K562 (cell line): ENCODE measurements at regions not wholly inside any gene's neighbourhood (a gene's known extent, or its start where the extent isn't known, plus 50 kb on each side); places are given as distances from the start of the nearest gene placed in this dataset.

Source experiments
- ADNP ChIP-seq: fragments of 200-800 bp; sonication (Bioruptor generic); IDR thresholded peaks from 2 replicates; pipeline ENCODE4 v1.6.1; 2016; ENCODE audit warnings: missing genetic modification characterization, missing compliant biosample characterization
- BHLHE40 ChIP-seq: IDR thresholded peaks from 2 replicates; pipeline ENCODE4 v1.6.1; 2011; ENCODE audit warnings: low read length, improper control_type of control experiment
- E2F5 ChIP-seq: sonication (generic); formaldehyde crosslinking; IDR thresholded peaks from 2 replicates; pipeline ENCODE4 v1.8.0; 2022; ENCODE audit warnings: mild to moderate bottlenecking, missing genetic modification reagents
- HMGXB4 ChIP-seq: sonication (generic); formaldehyde crosslinking; IDR thresholded peaks from 2 replicates; pipeline ENCODE4 v1.8.1; 2023; ENCODE audit warnings: mild to moderate bottlenecking, missing genetic modification reagents
- RBFOX2 ChIP-seq: fragments of 200-400 bp; formaldehyde crosslinking; IDR thresholded peaks from 2 replicates; pipeline ENCODE4 v1.6.1; 2017; ENCODE audit warnings: low read depth, mild to moderate bottlenecking, low read length, moderate library complexity
- TAF7 ChIP-seq: fragments of 450-650 bp; IDR thresholded peaks from 2 replicates; pipeline ENCODE4 v1.6.1; 2016; ENCODE audit warnings: missing genetic modification characterization, missing compliant biosample characterization
- TFAM ChIP-seq: fragments of 250-450 bp; sonication (Bioruptor Pico); conservative IDR thresholded peaks from 2 replicates; pipeline ENCODE4 v1.5.0; 2021; ENCODE audit warnings: mild to moderate bottlenecking, moderate library complexity
- TFE3 ChIP-seq: fragments of 450-650 bp; formaldehyde crosslinking; IDR thresholded peaks from 2 replicates; pipeline ENCODE4 v1.4.0; 2020; ENCODE audit warnings: mild to moderate bottlenecking, mixed read lengths
- ZNF695 ChIP-seq: fragments of 450-650 bp; formaldehyde crosslinking; IDR thresholded peaks from 2 replicates; pipeline ENCODE4 v1.4.0; 2020; ENCODE audit warnings: mild to moderate bottlenecking, moderate library complexity
- TF ChIP-seq, protein P1 (sequence below), 2 experiments: fragments of 450-650 bp; formaldehyde crosslinking in 1 of 2; IDR thresholded peaks; 2 replicates each; pipeline versions ENCODE4 v1.4.0 to v1.6.1; 2014 to 2020; ENCODE audit warnings: mild to moderate bottlenecking in 2 of 2, borderline replicate concordance in 1 of 2, low read depth in 1 of 2
- TF ChIP-seq, protein P2 (sequence below): fragments of 450-650 bp; IDR thresholded peaks from 2 replicates; pipeline ENCODE4 v1.6.1; 2016; ENCODE audit warnings: mild to moderate bottlenecking

- TF ChIP-seq, protein P1, sequence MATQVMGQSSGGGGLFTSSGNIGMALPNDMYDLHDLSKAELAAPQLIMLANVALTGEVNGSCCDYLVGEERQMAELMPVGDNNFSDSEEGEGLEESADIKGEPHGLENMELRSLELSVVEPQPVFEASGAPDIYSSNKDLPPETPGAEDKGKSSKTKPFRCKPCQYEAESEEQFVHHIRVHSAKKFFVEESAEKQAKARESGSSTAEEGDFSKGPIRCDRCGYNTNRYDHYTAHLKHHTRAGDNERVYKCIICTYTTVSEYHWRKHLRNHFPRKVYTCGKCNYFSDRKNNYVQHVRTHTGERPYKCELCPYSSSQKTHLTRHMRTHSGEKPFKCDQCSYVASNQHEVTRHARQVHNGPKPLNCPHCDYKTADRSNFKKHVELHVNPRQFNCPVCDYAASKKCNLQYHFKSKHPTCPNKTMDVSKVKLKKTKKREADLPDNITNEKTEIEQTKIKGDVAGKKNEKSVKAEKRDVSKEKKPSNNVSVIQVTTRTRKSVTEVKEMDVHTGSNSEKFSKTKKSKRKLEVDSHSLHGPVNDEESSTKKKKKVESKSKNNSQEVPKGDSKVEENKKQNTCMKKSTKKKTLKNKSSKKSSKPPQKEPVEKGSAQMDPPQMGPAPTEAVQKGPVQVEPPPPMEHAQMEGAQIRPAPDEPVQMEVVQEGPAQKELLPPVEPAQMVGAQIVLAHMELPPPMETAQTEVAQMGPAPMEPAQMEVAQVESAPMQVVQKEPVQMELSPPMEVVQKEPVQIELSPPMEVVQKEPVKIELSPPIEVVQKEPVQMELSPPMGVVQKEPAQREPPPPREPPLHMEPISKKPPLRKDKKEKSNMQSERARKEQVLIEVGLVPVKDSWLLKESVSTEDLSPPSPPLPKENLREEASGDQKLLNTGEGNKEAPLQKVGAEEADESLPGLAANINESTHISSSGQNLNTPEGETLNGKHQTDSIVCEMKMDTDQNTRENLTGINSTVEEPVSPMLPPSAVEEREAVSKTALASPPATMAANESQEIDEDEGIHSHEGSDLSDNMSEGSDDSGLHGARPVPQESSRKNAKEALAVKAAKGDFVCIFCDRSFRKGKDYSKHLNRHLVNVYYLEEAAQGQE (IDR thresholded peaks at IDR 0.05; ENCODE audit: borderline replicate concordance), result no peak
- TF ChIP-seq, protein P1 (CRISPR knock-in tag; IDR thresholded peaks at IDR 0.05; ENCODE audit: low read depth), result no peak
- TF ChIP-seq BHLHE40, result no peak
- no peak for TF ChIP-seq RBFOX2
- no peak for TF ChIP-seq ZNF695 (CRISPR knock-in tag)
- no peak for TF ChIP-seq E2F5 (CRISPR knock-in tag)
- TF ChIP-seq, protein P2, sequence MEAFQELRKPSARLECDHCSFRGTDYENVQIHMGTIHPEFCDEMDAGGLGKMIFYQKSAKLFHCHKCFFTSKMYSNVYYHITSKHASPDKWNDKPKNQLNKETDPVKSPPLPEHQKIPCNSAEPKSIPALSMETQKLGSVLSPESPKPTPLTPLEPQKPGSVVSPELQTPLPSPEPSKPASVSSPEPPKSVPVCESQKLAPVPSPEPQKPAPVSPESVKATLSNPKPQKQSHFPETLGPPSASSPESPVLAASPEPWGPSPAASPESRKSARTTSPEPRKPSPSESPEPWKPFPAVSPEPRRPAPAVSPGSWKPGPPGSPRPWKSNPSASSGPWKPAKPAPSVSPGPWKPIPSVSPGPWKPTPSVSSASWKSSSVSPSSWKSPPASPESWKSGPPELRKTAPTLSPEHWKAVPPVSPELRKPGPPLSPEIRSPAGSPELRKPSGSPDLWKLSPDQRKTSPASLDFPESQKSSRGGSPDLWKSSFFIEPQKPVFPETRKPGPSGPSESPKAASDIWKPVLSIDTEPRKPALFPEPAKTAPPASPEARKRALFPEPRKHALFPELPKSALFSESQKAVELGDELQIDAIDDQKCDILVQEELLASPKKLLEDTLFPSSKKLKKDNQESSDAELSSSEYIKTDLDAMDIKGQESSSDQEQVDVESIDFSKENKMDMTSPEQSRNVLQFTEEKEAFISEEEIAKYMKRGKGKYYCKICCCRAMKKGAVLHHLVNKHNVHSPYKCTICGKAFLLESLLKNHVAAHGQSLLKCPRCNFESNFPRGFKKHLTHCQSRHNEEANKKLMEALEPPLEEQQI, result no peak
- TF ChIP-seq HMGXB4 (CRISPR knock-in tag), result no peak
- no peak for TF ChIP-seq TAF7 (tag)
- no peak for TF ChIP-seq TFE3
- no peak for TF ChIP-seq TFAM (CRISPR knock-in tag)
- TF ChIP-seq ADNP (tag), result no peak
- TF ChIP-seq, all 486 proteins: peak for 0
Observed at GRCh38 chr16:5895137-5895536, 797.5 kb upstream of the EEF2KMT start (continued).
